ENCODE measurements at regions not wholly inside any gene's neighbourhood (a gene's known extent, or its start where the extent isn't known, plus 50 kb on each side); places are given as distances from the start of the nearest gene placed in this dataset.

DNA sequence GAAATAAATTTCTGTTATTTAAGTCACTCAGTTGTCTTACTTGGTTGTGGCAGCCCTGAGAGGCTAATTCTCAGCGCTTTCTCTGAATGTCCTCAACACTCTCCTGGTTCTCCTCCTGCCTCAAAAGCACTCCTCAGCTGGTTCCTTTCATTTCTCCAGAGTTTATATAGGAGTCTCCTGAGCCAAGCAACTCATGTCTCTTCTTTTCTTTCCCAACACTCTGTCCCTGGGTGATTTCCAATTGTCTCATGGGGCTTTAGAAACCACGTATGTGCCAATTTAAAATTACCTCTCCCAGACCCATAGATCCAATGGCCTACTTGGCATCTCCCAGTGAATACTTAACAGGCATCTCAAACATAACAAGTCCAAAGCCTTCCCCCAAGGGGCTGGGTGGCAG is 184.3 kb downstream of the TTC32 start:
- DNase-seq (ENCODE audit: low spot score): no peak

GRCh38 chr2:19714926-19715325 is 186.9 kb downstream of the TTC32 start:
- DNase-seq (ENCODE audit: low spot score): no peak

GRCh38 chr2:19712850-19713249 is 188.9 kb downstream of the TTC32 start:
- DNase-seq (ENCODE audit: low spot score): no peak

DNA sequence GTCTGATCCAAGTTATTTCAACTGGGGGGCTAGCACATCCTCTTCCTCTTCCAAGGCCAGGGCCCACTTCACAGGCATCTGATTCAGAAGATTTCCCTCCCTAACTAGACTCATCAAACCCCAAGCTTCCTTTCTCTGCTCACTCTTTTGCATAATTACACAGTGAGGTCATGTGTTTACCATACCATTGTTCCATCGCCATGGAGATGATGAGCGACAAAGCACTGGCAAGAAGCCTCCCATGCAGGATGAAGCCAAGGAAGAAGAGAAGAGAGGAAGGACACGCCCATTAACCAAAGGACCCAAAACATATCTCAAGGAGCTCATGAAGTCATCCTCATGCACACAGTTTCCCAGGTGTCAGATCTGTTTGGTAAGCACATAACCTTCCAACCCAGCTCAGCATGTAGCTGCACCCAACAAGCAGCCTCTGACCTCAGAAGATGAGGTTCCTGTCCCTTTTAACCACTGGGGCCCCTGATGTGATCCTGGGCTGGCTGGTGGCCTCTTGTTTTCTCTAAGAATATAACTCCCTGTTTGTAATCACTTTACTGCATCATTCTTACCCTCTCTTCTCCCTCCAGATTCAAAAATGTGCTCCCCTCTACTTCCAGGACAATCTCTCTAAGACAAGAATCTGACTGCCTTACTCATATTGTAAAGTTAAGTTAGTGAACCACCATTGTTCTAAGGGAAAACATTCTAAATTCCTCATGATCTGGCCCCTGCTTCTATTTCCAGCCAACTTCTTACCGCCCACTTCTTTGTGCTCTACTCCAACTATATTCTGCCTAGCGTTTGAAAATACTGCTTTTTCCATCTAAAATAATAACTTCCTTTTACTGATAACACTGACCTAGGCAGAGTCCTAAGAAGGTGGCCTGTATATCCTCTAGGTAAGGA is 190.1 kb downstream of the TTC32 start:
- DNase-seq (ENCODE audit: low spot score): peak; percentile 7

GRCh38 chr2:19710230-19710629 is 191.6 kb downstream of the TTC32 start:
- DNase-seq (ENCODE audit: low spot score): no peak

GRCh38 chr2:19709553-19709952 is 192.2 kb downstream of the TTC32 start:
- no peak for DNase-seq (ENCODE audit: low spot score)

DNA sequence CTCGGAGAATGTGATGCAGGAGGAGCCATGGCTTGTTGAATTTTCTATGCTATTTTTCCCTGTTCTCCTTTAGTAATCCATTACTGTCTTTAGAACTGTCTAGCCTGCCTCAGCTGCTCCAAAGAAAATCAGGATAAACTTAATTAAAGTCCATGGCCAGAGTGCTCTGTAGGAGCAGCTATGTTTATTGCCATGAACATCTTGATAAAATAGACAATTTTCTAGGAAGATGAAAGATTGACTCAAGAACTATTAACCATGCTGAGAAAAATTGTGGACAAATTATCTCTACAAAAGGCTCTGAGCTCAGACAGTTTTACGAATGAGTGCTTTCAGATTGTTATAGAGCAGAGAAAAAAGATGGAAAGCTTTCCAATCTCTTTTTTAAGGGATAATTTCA is 193.0 kb downstream of the TTC32 start:
- DNase-seq (ENCODE audit: low spot score): no peak

- DNase-seq (ENCODE audit: low spot score): no peak
Measured at GRCh38 chr2:19706332-19706731, 195.5 kb downstream of the TTC32 start.

GRCh38 chr2:19702267-19702666 is 199.5 kb downstream of the TTC32 start:
- DNase-seq (ENCODE audit: low spot score): no peak

- DNase-seq (ENCODE audit: low spot score): no peak
Measured at GRCh38 chr2:19700861-19701585, 200.8 kb downstream of the TTC32 start.

DNA sequence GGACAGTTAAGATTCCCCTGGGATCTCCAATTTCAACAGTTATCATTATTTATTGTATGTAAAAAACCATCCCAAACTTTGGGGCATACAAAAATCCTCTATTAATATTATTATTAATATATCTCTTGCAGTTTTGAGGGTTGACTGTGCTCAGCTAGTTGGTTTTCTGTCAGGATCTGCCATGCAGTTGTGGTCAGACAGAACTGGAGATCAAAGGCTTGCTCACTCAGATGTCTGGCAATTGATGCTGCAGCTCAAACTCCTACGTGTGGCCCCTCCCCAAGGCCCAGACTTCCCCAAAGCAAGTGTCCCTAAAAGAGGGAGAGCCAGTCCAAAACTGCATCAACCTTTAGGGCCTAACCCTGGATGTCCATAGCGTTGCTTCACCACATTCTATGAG is 204.7 kb downstream of the TTC32 start:
- DNase-seq (ENCODE audit: low spot score): no peak

- no peak for DNase-seq (ENCODE audit: low spot score)
Measured at GRCh38 chr2:19695706-19696105, 206.1 kb downstream of the TTC32 start.

DNA sequence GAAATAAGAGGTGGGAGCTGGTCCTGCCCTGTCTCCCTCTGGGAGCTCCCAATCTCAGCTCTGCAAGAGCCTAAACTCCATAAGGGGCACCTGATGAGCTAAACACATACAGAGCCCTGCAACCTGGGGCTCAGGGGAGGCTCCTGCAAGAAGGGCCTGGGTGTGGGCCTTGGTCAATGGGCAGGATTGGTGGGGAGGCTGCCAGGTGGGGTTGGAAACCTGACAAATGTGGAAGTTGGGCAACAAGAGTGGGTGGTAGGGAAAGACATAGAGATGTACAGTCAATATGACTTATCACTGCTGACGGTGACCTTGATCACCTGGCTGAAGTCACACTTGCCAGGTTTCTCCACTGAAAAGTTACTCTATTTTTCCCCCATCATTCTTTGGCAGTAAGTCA is 209.9 kb downstream of the TTC32 start:
- no peak for DNase-seq (ENCODE audit: low spot score)

- DNase-seq (ENCODE audit: low spot score): no peak
Measured at GRCh38 chr2:19690429-19690828, 211.4 kb downstream of the TTC32 start.

- no peak for DNase-seq (ENCODE audit: low spot score)
Measured at GRCh38 chr2:19689646-19690168, 212.1 kb downstream of the TTC32 start.

DNA sequence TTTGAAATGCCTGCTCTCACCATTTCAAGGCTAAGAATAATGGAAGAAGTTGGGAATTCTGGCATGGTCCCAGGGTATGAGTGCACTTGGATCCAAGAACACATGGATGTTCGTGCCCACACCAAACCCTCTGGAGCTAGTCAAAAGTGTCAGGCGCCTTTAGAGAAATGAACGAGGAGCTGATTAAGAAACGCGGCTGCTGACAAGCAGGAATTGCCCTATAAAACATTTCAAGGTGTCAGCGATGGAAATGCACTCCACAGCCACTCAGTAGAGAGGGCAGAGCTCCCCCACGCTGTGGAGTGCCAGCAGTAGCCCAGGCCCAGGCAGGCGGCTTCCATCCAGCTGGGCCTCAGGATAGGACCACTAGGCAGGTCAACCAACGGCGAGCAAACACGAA is 213.7 kb downstream of the TTC32 start:
- no peak for DNase-seq (ENCODE audit: low spot score)

DNA sequence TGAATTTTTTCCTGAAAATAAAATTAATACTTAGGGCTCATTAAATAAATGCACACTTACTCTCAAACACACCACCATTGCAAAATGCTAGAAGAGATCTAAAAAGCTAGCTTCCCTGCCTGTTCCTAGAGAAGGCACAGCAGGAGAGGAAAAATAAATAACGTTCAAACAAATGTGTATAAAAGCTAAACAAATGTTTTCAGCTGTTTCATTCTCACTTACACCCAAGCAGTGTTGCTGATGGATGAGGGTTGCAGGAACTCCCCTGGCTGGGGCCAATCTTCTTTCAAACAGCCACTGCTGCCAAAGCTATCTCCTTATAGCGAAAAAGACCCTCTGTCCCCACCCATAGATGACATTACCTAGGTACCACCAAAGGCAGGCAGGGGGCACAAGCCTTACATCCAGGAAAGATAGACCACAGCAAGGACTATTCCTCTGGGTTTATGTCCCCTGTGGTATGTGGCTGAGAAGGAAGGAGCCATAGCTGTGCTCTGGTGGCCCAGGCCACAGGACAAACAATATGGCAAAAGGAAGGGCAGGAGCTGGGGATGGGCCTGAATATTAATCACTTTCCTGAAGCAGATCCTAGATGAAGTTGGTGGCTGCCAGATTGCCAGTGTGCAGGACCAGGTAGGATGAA is 214.6 kb downstream of the TTC32 start:
- no peak for DNase-seq (ENCODE audit: low spot score)

- no peak for DNase-seq (ENCODE audit: low spot score)
Measured at GRCh38 chr2:19686439-19686838, 215.3 kb downstream of the TTC32 start.

GRCh38 chr2:19685731-19686130 is 216.1 kb downstream of the TTC32 start:
- DNase-seq (ENCODE audit: low spot score): no peak

GRCh38 chr2:19684516-19684915 is 217.3 kb downstream of the TTC32 start:
- no peak for DNase-seq (ENCODE audit: low spot score)

- no peak for DNase-seq (ENCODE audit: low spot score)
Measured at GRCh38 chr2:19683556-19683955, 218.2 kb downstream of the TTC32 start.

DNA sequence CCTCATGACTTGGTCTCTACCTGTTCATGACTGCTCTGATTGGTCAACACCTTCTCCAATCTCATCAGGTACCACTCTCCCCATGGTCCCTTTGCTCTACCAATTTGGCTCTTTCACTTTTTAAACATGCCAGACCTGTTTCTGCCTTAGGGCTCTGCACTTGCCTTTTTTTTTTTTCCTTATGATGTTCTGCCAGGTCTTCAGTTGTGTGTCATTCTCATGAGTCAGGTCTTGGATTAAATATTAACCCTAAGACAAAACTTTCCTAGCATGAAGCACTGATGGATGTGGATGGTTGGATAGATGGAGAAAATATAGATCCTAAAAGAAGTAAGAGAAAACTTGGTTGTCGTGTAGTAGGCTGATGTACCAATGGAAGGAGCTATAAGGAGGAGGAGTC is 219.3 kb downstream of the TTC32 start:
- DNase-seq (ENCODE audit: low spot score): no peak

All from activated CD4-positive, alpha-beta T cell treated with anti-CD3 and anti-CD28 coated beads, Interleukin-2, Interleukin-4, amounts not matched to agents 100 ng/mL and 50 ng/mL, durations not matched to agents 16 hours and 8 hours (primary cell).